ENCODE measurements at regions not wholly inside any gene's neighbourhood (a gene's known extent, or its start where the extent isn't known, plus 50 kb on each side); places are given as distances from the start of the nearest gene placed in this dataset.

GRCh38 chr17:73748508-73748907, 104.3 kb upstream of the SDK2 start:
- Histone ChIP-seq H3K36me3 (ENCODE audit: insufficient read depth, low read length) (no peaks in the 10 kb centered on the region), H3K4me1 (ENCODE audit: insufficient read depth, low read length) (no peaks in the 10 kb centered on the region), H3K9me3 (ENCODE audit: low read length) (no peaks in the 10 kb centered on the region), H2AFZ (ENCODE audit: low read depth, low read length) (no peak overlapping the region), H3K4me3 (ENCODE audit: low read length) (no peak overlapping the region), H3K27me3 (ENCODE audit: insufficient read depth, low read length) (peaks cover 11% of the 10 kb centered on the region)

DNA sequence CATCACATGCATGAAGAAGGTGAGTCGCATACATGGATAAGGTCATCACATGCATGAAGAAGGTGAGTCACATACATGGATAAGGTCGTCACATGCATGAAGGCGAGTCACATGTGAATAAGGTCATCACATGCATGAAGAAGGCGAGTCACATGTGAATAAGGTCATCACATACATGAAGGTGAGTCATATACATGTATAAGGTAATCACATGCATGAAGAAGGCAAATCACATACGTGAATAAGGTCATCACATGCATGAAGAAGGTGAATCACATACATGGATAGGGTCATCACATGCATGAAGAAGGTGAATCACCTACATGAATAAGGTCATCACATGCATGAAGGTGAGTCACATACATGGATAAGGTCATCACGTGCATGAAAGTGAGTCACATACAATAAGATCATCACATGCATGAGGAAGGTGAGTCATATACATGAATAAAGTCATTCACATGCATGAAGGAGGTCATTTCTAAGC, 105.1 kb upstream of the SDK2 start:
- H2AFZ ChIP-seq (ENCODE audit: low read depth, low read length): no peak overlapping the region
- no peak overlapping the region for H3K4me3 ChIP-seq (ENCODE audit: low read length)
- peaks cover 8% of the 10 kb centered on the region for H3K27me3 ChIP-seq (ENCODE audit: insufficient read depth, low read length)
- H3K4me1 ChIP-seq (ENCODE audit: insufficient read depth, low read length): no peaks in the 10 kb centered on the region
- H3K36me3 ChIP-seq (ENCODE audit: insufficient read depth, low read length): no peaks in the 10 kb centered on the region
- no peaks in the 10 kb centered on the region for H3K9me3 ChIP-seq (ENCODE audit: low read length)

DNA sequence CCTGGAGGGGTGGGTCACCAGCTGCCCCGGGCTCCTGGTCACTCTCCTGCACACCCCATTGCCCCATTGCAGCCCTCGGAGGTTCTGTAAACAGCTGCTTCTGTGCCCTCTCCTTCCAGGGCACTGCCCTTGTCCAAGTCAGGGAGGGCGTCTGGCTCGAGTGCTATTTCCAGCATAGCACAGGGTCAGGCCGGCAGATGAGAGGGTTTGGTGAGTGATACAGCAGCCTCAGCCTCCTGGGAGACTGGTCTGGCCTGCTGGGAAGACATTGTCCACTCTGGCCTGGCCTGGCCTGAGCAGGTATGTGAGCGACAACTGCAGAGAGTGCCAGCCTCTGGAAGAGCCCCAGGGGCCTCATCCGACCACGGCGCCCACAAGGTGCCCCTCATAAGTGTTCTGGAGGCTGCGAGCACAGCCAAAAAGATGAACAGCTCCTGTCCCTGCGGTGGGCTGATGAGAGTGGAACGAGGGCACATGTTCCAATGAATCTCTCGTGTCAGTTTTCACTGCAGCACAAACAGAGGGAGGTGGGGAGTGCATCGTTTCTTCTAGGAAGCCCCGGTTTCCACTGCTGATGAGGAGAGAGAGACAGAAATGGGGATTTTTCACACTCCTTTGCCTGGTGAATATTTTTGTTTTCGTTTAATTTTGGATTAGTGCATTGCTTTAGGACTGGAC, 105.8 kb upstream of the SDK2 start:
- H3K4me1 ChIP-seq (ENCODE audit: insufficient read depth, low read length): no peaks in the 10 kb centered on the region
- no peaks in the 10 kb centered on the region for H3K36me3 ChIP-seq (ENCODE audit: insufficient read depth, low read length)
- no peak overlapping the region for H2AFZ ChIP-seq (ENCODE audit: low read depth, low read length)
- no peaks in the 10 kb centered on the region for H3K9me3 ChIP-seq (ENCODE audit: low read length)
- H3K4me3 ChIP-seq (ENCODE audit: low read length): no peak overlapping the region
- H3K27me3 ChIP-seq (ENCODE audit: insufficient read depth, low read length): peaks cover 6% of the 10 kb centered on the region

GRCh38 chr17:73750975-73751374, 106.7 kb upstream of the SDK2 start:
- no peak overlapping the region for H3K4me3 ChIP-seq (ENCODE audit: low read length)
- no peak overlapping the region for H2AFZ ChIP-seq (ENCODE audit: low read depth, low read length)
- H3K36me3 ChIP-seq (ENCODE audit: insufficient read depth, low read length): no peaks in the 10 kb centered on the region
- H3K27me3 ChIP-seq (ENCODE audit: insufficient read depth, low read length): no peaks in the 10 kb centered on the region
- no peaks in the 10 kb centered on the region for H3K4me1 ChIP-seq (ENCODE audit: insufficient read depth, low read length)
- H3K9me3 ChIP-seq (ENCODE audit: low read length): no peaks in the 10 kb centered on the region

DNA sequence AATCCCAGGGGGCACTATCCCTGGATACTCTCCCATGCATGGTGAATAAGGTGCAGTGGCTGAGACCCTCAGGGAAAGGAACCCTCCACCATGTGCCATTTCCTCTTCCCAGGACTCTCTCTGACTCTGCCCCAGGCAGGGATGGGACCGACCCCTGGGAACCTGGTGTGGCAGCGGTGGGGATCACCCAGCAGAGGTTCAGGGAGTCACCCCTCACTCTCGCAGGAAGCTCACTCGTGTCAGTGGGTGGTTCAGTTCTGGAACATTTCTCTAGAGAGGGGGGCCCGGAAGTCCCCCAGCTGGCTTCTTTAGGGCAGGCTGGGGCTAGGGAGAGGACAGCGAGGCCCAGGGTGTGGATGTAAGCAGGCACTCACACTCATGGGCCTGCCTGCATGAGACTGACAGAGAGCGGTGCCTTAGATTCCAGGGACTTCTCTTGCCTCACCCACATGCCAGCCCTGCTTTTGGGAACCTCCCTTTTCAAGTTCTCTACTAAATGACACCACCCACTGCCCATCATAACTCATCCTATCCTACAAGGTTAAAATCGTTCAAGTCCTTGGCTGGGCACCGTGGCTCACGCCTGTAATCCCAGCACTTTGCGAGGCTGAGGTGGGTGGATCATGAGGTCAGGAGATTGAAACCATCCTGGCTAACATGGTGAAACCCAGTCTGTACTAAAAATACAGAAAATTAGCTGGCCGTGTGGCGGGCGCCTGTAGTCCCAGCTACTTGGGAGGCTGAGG, 109.7 kb upstream of the SDK2 start:
- Histone ChIP-seq H3K9me3 (ENCODE audit: low read length) (no peaks in the 10 kb centered on the region), H3K27me3 (ENCODE audit: insufficient read depth, low read length) (no peaks in the 10 kb centered on the region), H2AFZ (ENCODE audit: low read depth, low read length) (no peak overlapping the region), H3K4me1 (ENCODE audit: insufficient read depth, low read length) (no peaks in the 10 kb centered on the region), H3K4me3 (ENCODE audit: low read length) (no peak overlapping the region), H3K36me3 (ENCODE audit: insufficient read depth, low read length) (no peaks in the 10 kb centered on the region)

GRCh38 chr17:73754886-73755400, 110.7 kb upstream of the SDK2 start:
- Histone ChIP-seq H3K4me3 (ENCODE audit: low read length) (no peak overlapping the region), H3K9me3 (ENCODE audit: low read length) (no peaks in the 10 kb centered on the region), H3K27me3 (ENCODE audit: insufficient read depth, low read length) (peaks cover 3% of the 10 kb centered on the region), H3K4me1 (ENCODE audit: insufficient read depth, low read length) (no peaks in the 10 kb centered on the region), H2AFZ (ENCODE audit: low read depth, low read length) (no peak overlapping the region), H3K36me3 (ENCODE audit: insufficient read depth, low read length) (no peaks in the 10 kb centered on the region)

DNA sequence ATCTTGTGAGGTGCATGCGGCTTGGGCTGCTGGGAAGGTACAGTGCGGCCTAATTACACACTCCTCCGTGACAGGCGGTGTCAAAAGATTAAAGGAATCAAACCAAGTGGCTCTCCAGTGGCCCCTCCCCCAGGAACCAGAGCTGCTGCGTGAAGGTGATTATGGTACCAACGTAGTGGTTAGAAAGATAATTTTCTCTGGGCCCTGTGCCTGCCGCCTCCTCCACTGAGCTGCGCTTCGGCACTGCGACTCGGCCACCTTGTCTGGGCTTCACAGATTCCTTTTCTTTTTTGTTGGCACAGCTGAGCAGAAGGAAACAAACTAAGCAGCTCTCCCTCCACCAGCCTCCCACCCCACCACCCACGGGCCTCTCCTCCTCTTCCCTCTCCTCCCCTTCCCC, 113.2 kb upstream of the SDK2 start:
- Histone ChIP-seq H3K9me3 (ENCODE audit: low read length) (no peaks in the 10 kb centered on the region), H3K4me1 (ENCODE audit: insufficient read depth, low read length) (no peaks in the 10 kb centered on the region), H2AFZ (ENCODE audit: low read depth, low read length) (no peak overlapping the region), H3K36me3 (ENCODE audit: insufficient read depth, low read length) (no peaks in the 10 kb centered on the region), H3K4me3 (ENCODE audit: low read length) (no peak overlapping the region), H3K27me3 (ENCODE audit: insufficient read depth, low read length) (peaks cover 4% of the 10 kb centered on the region)

DNA sequence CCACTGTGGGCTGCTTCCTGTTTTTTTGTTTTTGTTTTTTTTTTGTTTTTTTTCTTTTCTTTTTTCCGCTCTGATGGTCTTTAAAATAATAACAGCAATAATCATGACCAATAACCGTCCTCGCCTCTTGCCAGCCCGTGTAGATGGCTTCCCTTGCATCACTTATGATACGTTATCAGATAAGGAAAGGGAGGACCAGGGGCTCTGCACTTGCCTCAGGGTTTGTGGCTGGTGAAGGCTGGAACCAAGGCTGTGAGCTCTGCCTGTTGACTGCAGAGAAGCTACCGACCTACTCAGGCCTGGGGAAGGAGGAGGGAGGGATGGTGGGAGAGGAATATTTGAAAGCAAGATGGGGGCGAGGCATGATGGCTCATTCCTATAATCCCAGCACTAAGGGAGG, 114.0 kb upstream of the SDK2 start:
- H3K9me3 ChIP-seq (ENCODE audit: low read length): no peaks in the 10 kb centered on the region
- no peak overlapping the region for H3K4me3 ChIP-seq (ENCODE audit: low read length)
- H2AFZ ChIP-seq (ENCODE audit: low read depth, low read length): no peak overlapping the region
- no peaks in the 10 kb centered on the region for H3K36me3 ChIP-seq (ENCODE audit: insufficient read depth, low read length)
- H3K4me1 ChIP-seq (ENCODE audit: insufficient read depth, low read length): no peaks in the 10 kb centered on the region
- H3K27me3 ChIP-seq (ENCODE audit: insufficient read depth, low read length): peaks cover 4% of the 10 kb centered on the region

DNA sequence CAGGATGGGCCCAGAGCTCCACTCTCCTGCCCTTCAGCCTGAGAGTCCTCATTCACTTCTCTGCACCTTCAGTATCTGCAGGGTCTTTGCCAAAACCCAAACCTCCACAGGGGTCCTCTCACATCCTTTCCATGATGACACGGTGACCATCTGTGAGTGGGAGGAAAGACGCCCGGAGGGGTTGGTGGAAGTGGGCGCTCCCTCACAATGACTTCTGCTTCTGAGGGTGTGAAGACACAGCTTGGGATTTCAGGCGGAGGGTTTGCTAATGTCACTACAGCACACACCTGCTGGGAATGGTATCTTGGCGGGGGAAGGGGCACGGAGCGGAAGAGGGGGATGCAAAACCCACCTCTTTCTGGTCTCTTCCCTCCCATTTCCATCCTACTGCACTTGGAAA, 115.1 kb upstream of the SDK2 start:
- no peak overlapping the region for H2AFZ ChIP-seq (ENCODE audit: low read depth, low read length)
- H3K9me3 ChIP-seq (ENCODE audit: low read length): no peaks in the 10 kb centered on the region
- H3K4me3 ChIP-seq (ENCODE audit: low read length): no peak overlapping the region
- H3K36me3 ChIP-seq (ENCODE audit: insufficient read depth, low read length): no peaks in the 10 kb centered on the region
- H3K4me1 ChIP-seq (ENCODE audit: insufficient read depth, low read length): no peaks in the 10 kb centered on the region
- H3K27me3 ChIP-seq (ENCODE audit: insufficient read depth, low read length): peaks cover 5% of the 10 kb centered on the region

- peaks cover 7% of the 10 kb centered on the region for H3K27me3 ChIP-seq (ENCODE audit: insufficient read depth, low read length)
- no peaks in the 10 kb centered on the region for H3K9me3 ChIP-seq (ENCODE audit: low read length)
- H3K4me3 ChIP-seq (ENCODE audit: low read length): no peak overlapping the region
- H2AFZ ChIP-seq (ENCODE audit: low read depth, low read length): no peak overlapping the region
- no peaks in the 10 kb centered on the region for H3K36me3 ChIP-seq (ENCODE audit: insufficient read depth, low read length)
- H3K4me1 ChIP-seq (ENCODE audit: insufficient read depth, low read length): no peaks in the 10 kb centered on the region
These were observed 115.6 kb upstream of the SDK2 start for GRCh38 chr17:73759734-73760438.

- Histone ChIP-seq H3K9me3 (ENCODE audit: low read length) (no peaks in the 10 kb centered on the region), H3K27me3 (ENCODE audit: insufficient read depth, low read length) (peaks cover 7% of the 10 kb centered on the region), H3K4me1 (ENCODE audit: insufficient read depth, low read length) (no peaks in the 10 kb centered on the region), H3K36me3 (ENCODE audit: insufficient read depth, low read length) (no peaks in the 10 kb centered on the region), H2AFZ (ENCODE audit: low read depth, low read length) (no peak overlapping the region), H3K4me3 (ENCODE audit: low read length) (no peak overlapping the region)
These were observed 116.2 kb upstream of the SDK2 start for GRCh38 chr17:73760439-73760758.

- no peak overlapping the region for H2AFZ ChIP-seq (ENCODE audit: low read depth, low read length)
- no peaks in the 10 kb centered on the region for H3K9me3 ChIP-seq (ENCODE audit: low read length)
- H3K36me3 ChIP-seq (ENCODE audit: insufficient read depth, low read length): no peaks in the 10 kb centered on the region
- H3K27me3 ChIP-seq (ENCODE audit: insufficient read depth, low read length): peaks cover 2% of the 10 kb centered on the region
- H3K4me3 ChIP-seq (ENCODE audit: low read length): no peak overlapping the region
- no peaks in the 10 kb centered on the region for H3K4me1 ChIP-seq (ENCODE audit: insufficient read depth, low read length)
These were observed 121.7 kb upstream of the SDK2 start for GRCh38 chr17:73765824-73766563.

DNA sequence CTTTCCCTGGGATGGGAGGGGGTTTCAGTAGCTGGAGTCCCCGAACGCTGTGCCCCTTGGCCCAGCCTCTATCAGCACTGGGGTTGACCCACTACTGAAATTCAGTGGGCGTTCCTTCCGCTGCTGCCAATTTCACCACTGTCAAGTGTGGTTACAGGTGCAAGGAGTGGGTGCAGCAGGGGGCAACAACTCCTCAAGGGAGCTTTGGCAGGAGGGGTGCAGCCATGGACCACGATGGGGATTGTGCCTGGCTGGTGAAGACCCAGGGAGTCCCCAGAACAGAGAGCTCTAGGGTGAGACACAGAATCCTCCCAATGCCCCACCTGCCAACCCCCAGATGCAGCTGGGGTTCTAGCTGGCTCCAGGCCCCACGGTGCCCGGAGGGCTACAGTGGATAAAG, 123.5 kb upstream of the SDK2 start:
- peaks cover 2% of the 10 kb centered on the region for H3K27me3 ChIP-seq (ENCODE audit: insufficient read depth, low read length)
- no peaks in the 10 kb centered on the region for H3K36me3 ChIP-seq (ENCODE audit: insufficient read depth, low read length)
- H3K4me1 ChIP-seq (ENCODE audit: insufficient read depth, low read length): no peaks in the 10 kb centered on the region
- no peaks in the 10 kb centered on the region for H3K9me3 ChIP-seq (ENCODE audit: low read length)
- H3K4me3 ChIP-seq (ENCODE audit: low read length): no peak overlapping the region
- H2AFZ ChIP-seq (ENCODE audit: low read depth, low read length): no peak overlapping the region
